Osteocyte (in vitro differentiated cells): ENCODE measurements at regions not wholly inside any gene's neighbourhood (a gene's known extent, or its start where the extent isn't known, plus 50 kb on each side); places are given as distances from the start of the nearest gene placed in this dataset.

Experiments used
- DNase-seq: peaks from one replicate; pipeline ENCODE4 v3.0.0; 2021; ENCODE audit warnings: mixed read lengths; ENCODE audit not compliant: unreplicated experiment; ENCODE audit errors: extremely low spot score
- H3K27ac Mint-ChIP-seq: one replicate; pipeline ENCODE4 v1.8.0; 2021; ENCODE audit warnings: mild to moderate bottlenecking, mixed read lengths; ENCODE audit not compliant: unreplicated experiment
- H3K27me3 Mint-ChIP-seq: one replicate; pipeline ENCODE4 v1.8.0; 2021; ENCODE audit warnings: mixed read lengths; ENCODE audit not compliant: unreplicated experiment
- H3K36me3 Mint-ChIP-seq: one replicate; pipeline ENCODE4 v1.8.0; 2021; ENCODE audit warnings: mixed read lengths; ENCODE audit not compliant: unreplicated experiment
- H3K4me1 Mint-ChIP-seq: one replicate; pipeline ENCODE4 v1.8.0; 2021; ENCODE audit warnings: mixed read lengths; ENCODE audit not compliant: unreplicated experiment
- H3K4me3 Mint-ChIP-seq: one replicate; pipeline ENCODE4 v1.8.0; 2021; ENCODE audit warnings: mild to moderate bottlenecking, moderate library complexity, mixed read lengths; ENCODE audit not compliant: unreplicated experiment
- H3K9me3 Mint-ChIP-seq: one replicate; pipeline ENCODE4 v1.8.0; 2021; ENCODE audit warnings: mixed read lengths; ENCODE audit not compliant: unreplicated experiment
- CTCF ChIP-seq: fragments of 200-600 bp; sonication (generic); IDR thresholded peaks from 2 replicates; pipeline ENCODE4 v1.5.0; 2021; ENCODE audit warnings: antibody characterized with exemption, mild to moderate bottlenecking, moderate library complexity

GRCh38 chr10:89940076-89940475 lies 238.7 kb downstream of the KIF20B start:
- no peak for DNase-seq
- H3K36me3 Mint-ChIP-seq, result no peaks in the 10 kb centered on the region
- H3K27ac Mint-ChIP-seq, result no peak overlapping the region
- H3K4me3 Mint-ChIP-seq, result no peak overlapping the region
- H3K4me1 Mint-ChIP-seq, result no peaks in the 10 kb centered on the region
- H3K9me3 Mint-ChIP-seq, result peaks cover 4% of the 10 kb centered on the region
- no peak for TF ChIP-seq CTCF
- H3K27me3 Mint-ChIP-seq, result peaks cover 14% of the 10 kb centered on the region

GRCh38 chr10:89942217-89942616 lies 240.8 kb downstream of the KIF20B start:
- TF ChIP-seq CTCF, result no peak
- Mint-ChIP-seq H3K9me3 (peaks cover 2% of the 10 kb centered on the region), H3K36me3 (no peaks in the 10 kb centered on the region), H3K4me3 (no peak overlapping the region), H3K27ac (no peak overlapping the region), H3K4me1 (no peaks in the 10 kb centered on the region), H3K27me3 (peaks cover 17% of the 10 kb centered on the region)
- DNase-seq, result no peak

GRCh38 chr10:89944138-89944537 lies 242.7 kb downstream of the KIF20B start:
- H3K36me3 Mint-ChIP-seq, result no peaks in the 10 kb centered on the region
- no peak for TF ChIP-seq CTCF
- no peaks in the 10 kb centered on the region for H3K4me1 Mint-ChIP-seq
- peaks cover 26% of the 10 kb centered on the region for H3K27me3 Mint-ChIP-seq
- no peak overlapping the region for H3K4me3 Mint-ChIP-seq
- DNase-seq, result no peak
- no peak overlapping the region for H3K27ac Mint-ChIP-seq
- H3K9me3 Mint-ChIP-seq, result peaks cover 12% of the 10 kb centered on the region

GRCh38 chr10:89946106-89946505 lies 244.7 kb downstream of the KIF20B start:
- Mint-ChIP-seq H3K36me3 (no peaks in the 10 kb centered on the region), H3K9me3 (peaks cover 12% of the 10 kb centered on the region), H3K4me3 (no peak overlapping the region), H3K27me3 (peaks cover 26% of the 10 kb centered on the region), H3K27ac (no peak overlapping the region), H3K4me1 (no peaks in the 10 kb centered on the region)
- no peak for TF ChIP-seq CTCF
- no peak for DNase-seq

GRCh38 chr10:89949496-89949895 lies 248.1 kb downstream of the KIF20B start:
- peaks cover 30% of the 10 kb centered on the region for H3K27me3 Mint-ChIP-seq
- DNase-seq, result no peak
- H3K27ac Mint-ChIP-seq, result no peak overlapping the region
- no peaks in the 10 kb centered on the region for H3K4me1 Mint-ChIP-seq
- H3K9me3 Mint-ChIP-seq, result peaks cover 12% of the 10 kb centered on the region
- TF ChIP-seq CTCF, result no peak
- H3K4me3 Mint-ChIP-seq, result no peak overlapping the region
- no peaks in the 10 kb centered on the region for H3K36me3 Mint-ChIP-seq
